ENCODE measurements at regions not wholly inside any gene's neighbourhood (a gene's known extent, or its start where the extent isn't known, plus 50 kb on each side); places are given as distances from the start of the nearest gene placed in this dataset.

GRCh38 chr9:93861736-93862358 lies 93.3 kb downstream of the BARX1 start:
- Histone ChIP-seq H3K9me3 (ENCODE audit: control insufficient read depth, insufficient read depth, low read length) (no peaks in the 10 kb centered on the region), H3K27ac (ENCODE audit: low read depth, low read length) (no peak overlapping the region), H3K27me3 (ENCODE audit: control insufficient read depth, insufficient read depth, low read length) (peaks cover 15% of the 10 kb centered on the region), H3K4me3 (ENCODE audit: low read depth, low read length) (no peak overlapping the region)
- DNase-seq (ENCODE audit: low read depth, low spot score), result no peak
- TF ChIP-seq CTCF (IDR thresholded peaks at IDR 0.05; ENCODE audit: low read depth, low read length), result no peak
- CTCF ChIA-PET, result no interaction called here
- POLR2A ChIA-PET, result no interaction called here

GRCh38 chr9:93860694-93861658 lies 94.2 kb downstream of the BARX1 start:
- Histone ChIP-seq H3K4me3 (ENCODE audit: low read depth, low read length) (no peak overlapping the region), H3K27ac (ENCODE audit: low read depth, low read length) (no peak overlapping the region), H3K27me3 (ENCODE audit: control insufficient read depth, insufficient read depth, low read length) (peaks cover 15% of the 10 kb centered on the region), H3K9me3 (ENCODE audit: control insufficient read depth, insufficient read depth, low read length) (no peaks in the 10 kb centered on the region)
- TF ChIP-seq CTCF (IDR thresholded peaks at IDR 0.05; ENCODE audit: low read depth, low read length), result no peak
- DNase-seq (ENCODE audit: low read depth, low spot score), result no peak
- CTCF ChIA-PET, result interaction anchor here (0.7 kb wide), 1 partner anchor 575 kb away, joined by 14 read pairs; no protein-coding TSS in a partner anchor
- POLR2A ChIA-PET, result no interaction called here

GRCh38 chr9:93859431-93860215 lies 95.5 kb downstream of the BARX1 start:
- peaks cover 15% of the 10 kb centered on the region for H3K27me3 ChIP-seq (ENCODE audit: control insufficient read depth, insufficient read depth, low read length)
- no peak overlapping the region for H3K27ac ChIP-seq (ENCODE audit: low read depth, low read length)
- H3K9me3 ChIP-seq (ENCODE audit: control insufficient read depth, insufficient read depth, low read length), result no peaks in the 10 kb centered on the region
- ChIA-PET POLR2A (no interaction called here), CTCF (interaction anchor here (0.6 kb wide), 1 partner anchor 173 kb away, joined by 8 read pairs; no protein-coding TSS in a partner anchor)
- no peak overlapping the region for H3K4me3 ChIP-seq (ENCODE audit: low read depth, low read length)
- TF ChIP-seq CTCF (IDR thresholded peaks at IDR 0.05; ENCODE audit: low read depth, low read length), result no peak
- no peak for DNase-seq (ENCODE audit: low read depth, low spot score)

GRCh38 chr9:93857528-93857927 lies 97.6 kb downstream of the BARX1 start:
- H3K9me3 ChIP-seq (ENCODE audit: control insufficient read depth, insufficient read depth, low read length), result no peaks in the 10 kb centered on the region
- H3K4me3 ChIP-seq (ENCODE audit: low read depth, low read length), result no peak overlapping the region
- peaks cover 15% of the 10 kb centered on the region for H3K27me3 ChIP-seq (ENCODE audit: control insufficient read depth, insufficient read depth, low read length)
- ChIA-PET CTCF (no interaction called here), POLR2A (no interaction called here)
- TF ChIP-seq CTCF (IDR thresholded peaks at IDR 0.05; ENCODE audit: low read depth, low read length), result no peak
- DNase-seq (ENCODE audit: low read depth, low spot score), result no peak
- H3K27ac ChIP-seq (ENCODE audit: low read depth, low read length), result no peak overlapping the region

Data from AG04450 (cell line).